HepG2 (cell line): ENCODE measurements at regions not wholly inside any gene's neighbourhood (a gene's known extent, or its start where the extent isn't known, plus 50 kb on each side); places are given as distances from the start of the nearest gene placed in this dataset.
A peak's percentile ranks its signal among the peaks of the same experiment; 100 is the strongest.

Source experiments
- AHDC1 ChIP-seq: sonication (generic); formaldehyde crosslinking; IDR thresholded peaks from 2 replicates; pipeline ENCODE4 v1.5.1; 2020; ENCODE audit warnings: mild to moderate bottlenecking, missing genetic modification reagents, borderline replicate concordance
- CTCF ChIP-seq: sonication (generic); formaldehyde crosslinking; IDR thresholded peaks from 2 replicates; pipeline ENCODE4 v1.5.0; 2020; ENCODE audit warnings: mild to moderate bottlenecking, missing genetic modification reagents, moderate library complexity
- HMGXB3 ChIP-seq: sonication (generic); formaldehyde crosslinking; IDR thresholded peaks from 2 replicates; pipeline ENCODE4 v1.4.0; 2020; ENCODE audit warnings: missing genetic modification reagents, borderline replicate concordance
- KDM4B ChIP-seq: sonication (generic); formaldehyde crosslinking; IDR thresholded peaks from 2 replicates; pipeline ENCODE4 v1.4.0; 2020; ENCODE audit warnings: missing genetic modification reagents
- PAWR ChIP-seq: sonication (generic); formaldehyde crosslinking; IDR thresholded peaks from 2 replicates; pipeline ENCODE4 v1.4.0; 2020; ENCODE audit warnings: missing genetic modification reagents, mild to moderate bottlenecking, borderline replicate concordance
- SIX4 ChIP-seq: sonication (generic); formaldehyde crosslinking; IDR thresholded peaks from 2 replicates; pipeline ENCODE4 v1.4.0; 2020; ENCODE audit warnings: missing genetic modification reagents
- XBP1 ChIP-seq: sonication (generic); formaldehyde crosslinking; IDR thresholded peaks from 2 replicates; pipeline ENCODE4 v1.5.0; 2020; ENCODE audit warnings: missing genetic modification reagents
- ZBTB20 ChIP-seq: sonication (generic); formaldehyde crosslinking; IDR thresholded peaks from 2 replicates; pipeline ENCODE4 v1.8.1; 2023; ENCODE audit warnings: missing genetic modification reagents, low read depth, mild to moderate bottlenecking, borderline replicate concordance
- ZNF382 ChIP-seq: sonication (generic); formaldehyde crosslinking; IDR thresholded peaks from 2 replicates; pipeline ENCODE4 v1.5.0; 2020; ENCODE audit warnings: missing genetic modification reagents, mild to moderate bottlenecking, borderline replicate concordance
- ZNF558 ChIP-seq: sonication (generic); formaldehyde crosslinking; IDR thresholded peaks from 2 replicates; pipeline ENCODE4 v1.9.0; 2022; ENCODE audit warnings: mild to moderate bottlenecking, missing genetic modification reagents, borderline replicate concordance
- ZNF564 ChIP-seq: sonication (generic); formaldehyde crosslinking; IDR thresholded peaks from 2 replicates; pipeline ENCODE4 v1.8.1; 2023; ENCODE audit warnings: mild to moderate bottlenecking, missing genetic modification reagents
- ZNF704 ChIP-seq: sonication (generic); formaldehyde crosslinking; IDR thresholded peaks from 2 replicates; pipeline ENCODE4 v1.8.1; 2023; ENCODE audit warnings: mild to moderate bottlenecking, inconsistent platforms, moderate library complexity, missing genetic modification reagents, borderline replicate concordance
- ZUFSP ChIP-seq: sonication (generic); formaldehyde crosslinking; IDR thresholded peaks from 2 replicates; pipeline ENCODE4 v1.9.0; 2021; ENCODE audit warnings: missing genetic modification reagents, mild to moderate bottlenecking, borderline replicate concordance

GRCh38 chr3:72155391-72156064 is 370.6 kb upstream of the PROK2 start (continued):
- peak; percentile 99 for TF ChIP-seq HMGXB3
- TF ChIP-seq ZNF558 (CRISPR knock-in tag) = no peak
- TF ChIP-seq KDM4B (CRISPR knock-in tag) = no peak
- no peak for TF ChIP-seq ZNF564 (CRISPR knock-in tag)
- TF ChIP-seq XBP1 = no peak
- TF ChIP-seq PAWR (CRISPR knock-in tag) = no peak
- TF ChIP-seq ZUFSP = no peak
- no peak for TF ChIP-seq ZNF382
- TF ChIP-seq CTCF = 0 out of 2 replicates have a peak, but pooled peaks have one; percentile 12
- no peak for TF ChIP-seq ZNF704 (CRISPR knock-in tag)
- no peak for TF ChIP-seq AHDC1
- no peak for TF ChIP-seq SIX4 (CRISPR knock-in tag)
- peak; percentile 75; the same call in 1 of the 2 replicates for TF ChIP-seq ZBTB20 (CRISPR knock-in tag)
